Tibial nerve (tissue), 4 donors: ENCODE measurements at regions not wholly inside any gene's neighbourhood (a gene's known extent, or its start where the extent isn't known, plus 50 kb on each side); places are given as distances from the start of the nearest gene placed in this dataset.

ENCODE experiments used
- DNase-seq, 2 donors: peaks; one replicate each; pipeline ENCODE4 v3.0.0-alpha.2; 2019; ENCODE audit warnings: low spot score in 2 of 2
- H3K27ac ChIP-seq, 4 donors: fragments of 200-600 bp; sonication (generic) in 3 of 4; one replicate each; pipeline ENCODE4 v1.5.1; 2017 to 2019; ENCODE audit warnings: mild to moderate bottlenecking in 1 of 4
- H3K27me3 ChIP-seq, 2 donors: fragments of 200-600 bp; sonication (generic) in 1 of 2; one replicate each; pipeline versions ENCODE4 v1.5.1 to v1.6.0; 2017 to 2019
- H3K36me3 ChIP-seq, 3 donors: fragments of 200-600 bp; sonication (generic); one replicate each; pipeline ENCODE4 v1.5.1; 2018 to 2019
- H3K4me1 ChIP-seq, 4 donors: fragments of 200-600 bp; sonication (generic) in 3 of 4; one replicate each; pipeline ENCODE4 v1.5.1; 2017 to 2019
- H3K4me3 ChIP-seq, 4 donors: fragments of 200-600 bp; sonication (generic) in 3 of 4; one replicate each; pipeline ENCODE4 v1.5.1; 2017 to 2019; ENCODE audit warnings: mild to moderate bottlenecking in 1 of 4, moderate library complexity in 1 of 4
- H3K9me3 ChIP-seq, 4 donors: fragments of 200-600 bp; sonication (generic) in 3 of 4; one replicate each; pipeline ENCODE4 v1.5.1; 2017 to 2019
- EP300 ChIP-seq, 2 donors: sonication (generic); formaldehyde crosslinking; IDR thresholded peaks; one replicate each; pipeline ENCODE4 v1.6.1; 2017; ENCODE audit warnings: antibody characterized with exemption in 2 of 2, mild to moderate bottlenecking in 1 of 2
- POLR2A ChIP-seq, 2 donors: fragments of 450-650 bp; IDR thresholded peaks; one replicate each; pipeline ENCODE4 v1.6.1; 2017; ENCODE audit warnings: antibody characterized with exemption in 2 of 2, mild to moderate bottlenecking in 2 of 2, moderate library complexity in 2 of 2
- WGBS, 2 donors: methylation state at CpG; one replicate each; pipeline ENCODE4 v1.1.5; 2018; 5-methylcytosine and 5-hydroxymethylcytosine counted together
- TF ChIP-seq, protein P1 (sequence below), 5 experiments: fragments of 200-600 bp in 3 of 5; fragments of 450-650 bp in 2 of 5; sonication (generic) in 3 of 5; IDR thresholded peaks; one replicate each; pipeline ENCODE4 v1.5.1; 2016 to 2019; ENCODE audit warnings: antibody characterized with exemption in 5 of 5, mild to moderate bottlenecking in 3 of 5, moderate library complexity in 2 of 5

DNA sequence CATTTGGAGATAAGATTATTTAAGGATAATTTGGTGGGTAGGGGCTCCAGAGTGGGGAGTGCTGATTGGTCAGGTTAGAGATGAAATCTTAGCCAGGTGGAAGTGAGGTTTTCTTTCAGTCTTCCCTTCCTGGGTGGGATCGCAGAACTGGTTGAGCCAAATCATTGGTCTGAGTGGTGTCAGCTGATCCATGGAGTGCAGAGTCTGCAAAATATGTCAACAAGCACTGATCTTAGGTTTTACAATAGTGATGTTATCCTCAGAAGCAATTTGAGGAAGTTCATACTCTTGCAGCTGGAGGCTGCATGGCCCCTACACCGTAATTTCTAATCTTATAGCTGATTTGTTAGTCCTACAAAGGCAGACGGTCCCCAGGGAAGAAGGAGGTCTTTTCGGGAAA lies 1483.4 kb upstream of the ZEB2 start:
- Histone ChIP-seq H3K36me3 (no peaks in the 10 kb centered on the region), H3K27ac (no peak overlapping the region), H3K9me3 (peaks cover 0 to 4% (median 0%) of the 10 kb centered on the region in 4 donors), H3K27me3 (no peaks in the 10 kb centered on the region), H3K4me3 (no peak overlapping the region), H3K4me1 (no peaks in the 10 kb centered on the region)
- no peak for DNase-seq
- 73 to 82% methylated on average over 4 of the region's 4 CpGs for WGBS, 2 donors
- no peak for TF ChIP-seq EP300 (IDR thresholded peaks at IDR 0.05)
- TF ChIP-seq POLR2A (IDR thresholded peaks at IDR 0.05): no peak
- TF ChIP-seq, protein P1, sequence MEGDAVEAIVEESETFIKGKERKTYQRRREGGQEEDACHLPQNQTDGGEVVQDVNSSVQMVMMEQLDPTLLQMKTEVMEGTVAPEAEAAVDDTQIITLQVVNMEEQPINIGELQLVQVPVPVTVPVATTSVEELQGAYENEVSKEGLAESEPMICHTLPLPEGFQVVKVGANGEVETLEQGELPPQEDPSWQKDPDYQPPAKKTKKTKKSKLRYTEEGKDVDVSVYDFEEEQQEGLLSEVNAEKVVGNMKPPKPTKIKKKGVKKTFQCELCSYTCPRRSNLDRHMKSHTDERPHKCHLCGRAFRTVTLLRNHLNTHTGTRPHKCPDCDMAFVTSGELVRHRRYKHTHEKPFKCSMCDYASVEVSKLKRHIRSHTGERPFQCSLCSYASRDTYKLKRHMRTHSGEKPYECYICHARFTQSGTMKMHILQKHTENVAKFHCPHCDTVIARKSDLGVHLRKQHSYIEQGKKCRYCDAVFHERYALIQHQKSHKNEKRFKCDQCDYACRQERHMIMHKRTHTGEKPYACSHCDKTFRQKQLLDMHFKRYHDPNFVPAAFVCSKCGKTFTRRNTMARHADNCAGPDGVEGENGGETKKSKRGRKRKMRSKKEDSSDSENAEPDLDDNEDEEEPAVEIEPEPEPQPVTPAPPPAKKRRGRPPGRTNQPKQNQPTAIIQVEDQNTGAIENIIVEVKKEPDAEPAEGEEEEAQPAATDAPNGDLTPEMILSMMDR (IDR thresholded peaks at IDR 0.05): no peak

DNA sequence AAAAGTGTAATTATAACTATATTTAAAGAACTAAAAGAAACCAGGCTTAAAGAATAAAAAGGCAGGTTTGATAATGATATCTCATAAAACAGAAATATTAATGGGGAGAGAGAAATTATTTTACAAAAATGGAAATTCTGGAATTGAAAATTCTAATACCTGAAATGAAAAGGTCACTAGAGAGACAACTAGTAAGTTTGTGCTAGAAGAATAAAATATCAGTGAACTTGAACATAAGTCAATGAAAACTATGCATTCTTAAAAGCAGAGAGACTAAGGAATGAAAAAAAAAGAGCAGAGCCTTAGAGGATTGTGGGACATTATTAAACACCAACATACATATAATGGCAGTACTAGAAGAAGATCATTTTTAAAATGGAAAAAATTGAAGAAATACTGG lies 1475.0 kb upstream of the ZEB2 start:
- Histone ChIP-seq H3K36me3 (no peaks in the 10 kb centered on the region), H3K27ac (no peak overlapping the region), H3K4me3 (no peak overlapping the region), H3K9me3 (peaks cover 0 to 38% (median 6%) of the 10 kb centered on the region in 4 donors), H3K27me3 (no peaks in the 10 kb centered on the region), H3K4me1 (no peaks in the 10 kb centered on the region)
- DNase-seq: no peak
- TF ChIP-seq EP300 (IDR thresholded peaks at IDR 0.05): no peak
- no peak for TF ChIP-seq POLR2A (IDR thresholded peaks at IDR 0.05)
- TF ChIP-seq, protein P1 (IDR thresholded peaks at IDR 0.05): no peak

DNA sequence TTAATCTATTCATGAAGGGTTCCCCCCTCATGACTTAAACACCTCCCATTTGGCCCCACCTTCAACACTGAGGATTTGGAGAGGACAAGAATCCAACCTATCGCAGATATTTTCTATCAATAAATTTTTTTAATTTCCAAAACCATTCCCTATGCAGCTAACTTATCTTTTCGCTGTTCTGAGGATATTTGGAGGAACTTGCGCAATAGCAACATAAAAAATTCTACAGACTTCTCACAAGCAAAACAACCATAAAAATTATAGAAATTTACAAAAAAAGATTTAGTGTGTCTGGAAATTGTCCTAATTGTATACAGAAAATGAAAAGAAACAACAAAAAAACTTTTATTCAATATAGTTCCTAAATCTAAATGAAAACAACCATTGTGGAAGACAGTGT lies 1472.7 kb upstream of the ZEB2 start:
- Histone ChIP-seq H3K4me3 (no peak overlapping the region), H3K27ac (no peak overlapping the region), H3K36me3 (no peaks in the 10 kb centered on the region), H3K9me3 (peaks cover 0 to 34% (median 6%) of the 10 kb centered on the region in 4 donors), H3K27me3 (no peaks in the 10 kb centered on the region), H3K4me1 (no peaks in the 10 kb centered on the region)
- TF ChIP-seq POLR2A (IDR thresholded peaks at IDR 0.05): no peak
- TF ChIP-seq, protein P1 (IDR thresholded peaks at IDR 0.05): no peak
- TF ChIP-seq EP300 (IDR thresholded peaks at IDR 0.05): no peak
- WGBS, 2 donors: 97 to 98% methylated on average over 3 of the region's 3 CpGs
- no peak for DNase-seq

DNA sequence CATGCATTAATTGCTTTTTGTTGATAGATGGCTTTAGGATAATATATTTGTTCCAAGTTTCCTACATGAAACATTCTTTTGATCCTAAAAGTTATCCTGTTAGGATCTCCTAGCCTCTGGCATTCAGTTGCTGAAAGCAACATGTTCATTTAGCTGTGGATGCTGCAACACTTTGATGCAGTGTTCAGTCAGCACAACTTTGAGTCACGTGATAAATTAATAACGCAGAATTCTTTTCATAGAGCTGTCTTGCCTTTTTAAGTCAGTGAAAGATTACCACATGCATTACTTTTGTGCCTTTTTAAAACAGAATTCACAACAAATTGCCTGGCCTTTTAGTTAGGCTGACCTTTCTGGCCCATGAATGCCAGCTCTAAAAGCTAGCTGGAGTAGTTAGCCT lies 1467.9 kb upstream of the ZEB2 start:
- no peaks in the 10 kb centered on the region for H3K4me1 ChIP-seq
- TF ChIP-seq EP300 (IDR thresholded peaks at IDR 0.05): no peak
- no peak for TF ChIP-seq POLR2A (IDR thresholded peaks at IDR 0.05)
- TF ChIP-seq, protein P1 (IDR thresholded peaks at IDR 0.05): no peak
- H3K27me3 ChIP-seq: no peaks in the 10 kb centered on the region
- H3K27ac ChIP-seq: no peak overlapping the region
- no peak overlapping the region for H3K4me3 ChIP-seq
- WGBS, 2 donors: 50 to 51% methylated on average over 2 of the region's 2 CpGs
- H3K9me3 ChIP-seq: no peaks in the 10 kb centered on the region
- H3K36me3 ChIP-seq: no peaks in the 10 kb centered on the region
- DNase-seq: no peak

DNA sequence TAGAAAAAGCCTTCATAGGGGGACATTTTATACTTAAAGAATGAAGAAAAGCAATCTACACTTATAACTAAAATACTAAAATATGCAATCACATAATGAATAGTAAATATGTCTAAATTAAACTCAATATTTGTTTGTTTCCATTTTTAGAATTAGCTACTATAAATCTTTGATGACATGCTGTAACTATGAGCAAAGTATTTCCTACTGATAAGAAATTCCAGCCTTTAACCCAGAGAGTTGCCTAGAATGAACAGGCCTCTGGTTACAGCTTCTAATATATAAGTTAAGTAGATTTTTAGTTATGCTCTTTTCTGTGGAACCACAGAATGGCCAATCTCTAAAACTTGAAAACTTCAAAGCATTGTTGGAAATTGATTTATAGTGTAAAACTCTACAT lies 1465.6 kb upstream of the ZEB2 start:
- no peaks in the 10 kb centered on the region for H3K27me3 ChIP-seq
- DNase-seq: no peak
- H3K36me3 ChIP-seq: no peaks in the 10 kb centered on the region
- no peaks in the 10 kb centered on the region for H3K9me3 ChIP-seq
- H3K4me3 ChIP-seq: no peak overlapping the region
- TF ChIP-seq, protein P1 (IDR thresholded peaks at IDR 0.05): no peak
- no peaks in the 10 kb centered on the region for H3K4me1 ChIP-seq
- H3K27ac ChIP-seq: no peak overlapping the region
